Activated CD4-positive, alpha-beta memory T cell treated with anti-CD3 and anti-CD28 coated beads for 36 hours (primary cell): ENCODE measurements at regions not wholly inside any gene's neighbourhood (a gene's known extent, or its start where the extent isn't known, plus 50 kb on each side); places are given as distances from the start of the nearest gene placed in this dataset.

Experiments used
- CTCF ChIA-PET: fragments of 350-600 bp; sonication (Branson Sonifier 250); formaldehyde crosslinking; loops from one replicate; lab custom pipeline; 2021; ENCODE audit warnings: antibody characterized with exemption, inconsistent platforms; lab: Charles Lee
- POLR2A ChIA-PET: fragments of 350-600 bp; sonication (Branson Sonifier 250); formaldehyde crosslinking; loops from one replicate; lab custom pipeline; 2021; ENCODE audit warnings: antibody characterized with exemption; lab: Charles Lee
- DNase-seq: peaks from one replicate; pipeline ENCODE4 v3.0.0-alpha.2; 2020
- H3K27ac Mint-ChIP-seq: one replicate; pipeline ENCODE4 v1.8.0; 2021; ENCODE audit warnings: mixed read lengths
- H3K27me3 Mint-ChIP-seq: one replicate; pipeline ENCODE4 v1.8.0; 2021; ENCODE audit warnings: mixed read lengths
- H3K36me3 Mint-ChIP-seq: one replicate; pipeline ENCODE4 v1.8.0; 2021; ENCODE audit warnings: mixed read lengths
- H3K4me1 Mint-ChIP-seq: one replicate; pipeline ENCODE4 v1.8.0; 2021; ENCODE audit warnings: low read depth, mixed read lengths
- H3K4me3 Mint-ChIP-seq: one replicate; pipeline ENCODE4 v1.8.0; 2021; ENCODE audit warnings: mild to moderate bottlenecking, mixed read lengths
- H3K9me3 Mint-ChIP-seq: one replicate; pipeline ENCODE4 v1.8.0; 2021; ENCODE audit warnings: mixed read lengths
- intact Hi-C: fragments of 100-400 bp; cut with micrococcal nuclease; formaldehyde crosslinking; loops from one replicate; pipeline ENCODE4 v1.15.1; 2023

GRCh38 chr18:39749154-39749553, 2183.6 kb upstream of the CELF4 start:
- no peak for DNase-seq
- Mint-ChIP-seq H3K27me3 (no peaks in the 10 kb centered on the region), H3K9me3 (peaks cover 3% of the 10 kb centered on the region), H3K4me1 (no peaks in the 10 kb centered on the region), H3K4me3 (no peak overlapping the region), H3K36me3 (no peaks in the 10 kb centered on the region), H3K27ac (no peak overlapping the region)
- ChIA-PET POLR2A (no interaction called here), CTCF (no interaction called here)
- intact Hi-C loops: no loop called here

GRCh38 chr18:39748727-39749126, 2183.1 kb upstream of the CELF4 start:
- peaks cover 5% of the 10 kb centered on the region for H3K9me3 Mint-ChIP-seq
- H3K27me3 Mint-ChIP-seq: no peaks in the 10 kb centered on the region
- H3K4me1 Mint-ChIP-seq: no peaks in the 10 kb centered on the region
- CTCF ChIA-PET: no interaction called here
- no peak overlapping the region for H3K4me3 Mint-ChIP-seq
- DNase-seq: no peak
- H3K27ac Mint-ChIP-seq: no peak overlapping the region
- POLR2A ChIA-PET: no interaction called here
- intact Hi-C loops: no loop called here
- no peaks in the 10 kb centered on the region for H3K36me3 Mint-ChIP-seq

GRCh38 chr18:39746201-39746600, 2180.6 kb upstream of the CELF4 start:
- peaks cover 6% of the 10 kb centered on the region for H3K9me3 Mint-ChIP-seq
- intact Hi-C loops: no loop called here
- no peaks in the 10 kb centered on the region for H3K36me3 Mint-ChIP-seq
- CTCF ChIA-PET: no interaction called here
- no peak for DNase-seq
- no peaks in the 10 kb centered on the region for H3K4me1 Mint-ChIP-seq
- H3K27ac Mint-ChIP-seq: no peak overlapping the region
- POLR2A ChIA-PET: no interaction called here
- no peaks in the 10 kb centered on the region for H3K27me3 Mint-ChIP-seq
- no peak overlapping the region for H3K4me3 Mint-ChIP-seq

DNA sequence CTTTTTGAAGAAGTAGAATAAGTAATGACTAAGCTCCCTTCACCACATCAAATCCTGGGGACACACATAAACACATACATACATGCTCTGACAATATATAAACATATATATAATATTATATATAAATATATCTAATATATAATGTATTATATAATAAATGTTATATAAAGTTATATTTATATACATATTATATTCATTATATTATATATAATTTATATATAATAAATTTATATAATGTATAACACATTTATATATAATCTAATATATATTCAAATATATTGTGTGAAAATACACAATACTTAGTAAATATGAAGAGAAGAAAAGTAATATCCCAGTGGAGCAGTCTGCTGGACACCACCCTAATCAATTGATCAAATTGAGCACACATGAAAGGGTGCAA, 2177.9 kb upstream of the CELF4 start:
- H3K4me1 Mint-ChIP-seq: no peaks in the 10 kb centered on the region
- DNase-seq: no peak
- H3K4me3 Mint-ChIP-seq: no peak overlapping the region
- no peaks in the 10 kb centered on the region for H3K36me3 Mint-ChIP-seq
- POLR2A ChIA-PET: no interaction called here
- intact Hi-C loops: no loop called here
- H3K27ac Mint-ChIP-seq: no peak overlapping the region
- CTCF ChIA-PET: no interaction called here
- peaks cover 7% of the 10 kb centered on the region for H3K9me3 Mint-ChIP-seq
- H3K27me3 Mint-ChIP-seq: no peaks in the 10 kb centered on the region

GRCh38 chr18:39741755-39742466, 2176.3 kb upstream of the CELF4 start:
- H3K4me1 Mint-ChIP-seq: no peaks in the 10 kb centered on the region
- H3K4me3 Mint-ChIP-seq: no peak overlapping the region
- H3K27me3 Mint-ChIP-seq: no peaks in the 10 kb centered on the region
- POLR2A ChIA-PET: no interaction called here
- CTCF ChIA-PET: no interaction called here
- no peaks in the 10 kb centered on the region for H3K36me3 Mint-ChIP-seq
- no peak for DNase-seq
- intact Hi-C loops: no loop called here
- H3K9me3 Mint-ChIP-seq: peaks cover 7% of the 10 kb centered on the region
- H3K27ac Mint-ChIP-seq: no peak overlapping the region

DNA sequence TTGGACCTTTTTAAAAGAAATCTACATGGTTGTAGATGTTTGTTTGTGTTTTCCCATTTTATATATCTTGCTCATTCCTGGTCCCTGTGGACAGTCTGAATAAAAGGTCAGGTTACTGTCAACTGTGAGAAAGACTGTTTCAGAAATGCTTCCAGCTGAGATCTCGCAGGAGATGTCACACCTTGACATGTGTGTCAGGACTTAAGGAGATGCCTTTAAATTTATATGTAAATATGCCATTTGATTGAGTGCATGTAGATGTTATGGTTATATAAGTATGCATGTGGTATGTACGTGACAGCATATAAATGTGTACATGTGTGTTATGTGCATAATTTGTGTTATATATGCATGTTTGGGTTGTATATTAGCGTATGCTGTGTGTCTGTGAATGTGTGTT, 2172.3 kb upstream of the CELF4 start:
- H3K27me3 Mint-ChIP-seq: no peaks in the 10 kb centered on the region
- no peak overlapping the region for H3K4me3 Mint-ChIP-seq
- H3K27ac Mint-ChIP-seq: no peak overlapping the region
- H3K9me3 Mint-ChIP-seq: peaks cover 7% of the 10 kb centered on the region
- no peaks in the 10 kb centered on the region for H3K4me1 Mint-ChIP-seq
- ChIA-PET CTCF (no interaction called here), POLR2A (no interaction called here)
- intact Hi-C loops: no loop called here
- DNase-seq: no peak
- no peaks in the 10 kb centered on the region for H3K36me3 Mint-ChIP-seq

DNA sequence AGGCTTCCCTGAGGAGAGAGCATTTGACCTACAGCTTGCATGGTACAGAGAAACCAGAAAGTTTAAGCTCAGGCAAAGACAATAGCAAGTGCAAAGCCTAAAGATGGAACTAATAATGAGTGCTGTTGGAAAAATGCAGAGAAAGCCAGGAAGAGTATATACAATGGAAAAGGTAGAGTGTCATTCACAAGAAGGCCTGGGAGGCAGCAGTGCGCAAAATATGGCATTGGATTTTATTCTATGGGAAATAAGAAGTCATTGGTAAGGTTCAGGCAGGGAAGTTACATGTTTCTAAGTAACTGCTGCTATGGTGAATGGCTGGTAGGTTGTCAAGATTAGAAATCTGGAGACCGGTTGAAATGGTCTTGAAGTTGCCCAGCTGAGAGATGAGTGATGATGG, 2167.3 kb upstream of the CELF4 start:
- H3K27ac Mint-ChIP-seq: no peak overlapping the region
- no peak for DNase-seq
- intact Hi-C loops: no loop called here
- no peaks in the 10 kb centered on the region for H3K36me3 Mint-ChIP-seq
- H3K9me3 Mint-ChIP-seq: peaks cover 4% of the 10 kb centered on the region
- no peaks in the 10 kb centered on the region for H3K27me3 Mint-ChIP-seq
- no peak overlapping the region for H3K4me3 Mint-ChIP-seq
- H3K4me1 Mint-ChIP-seq: no peaks in the 10 kb centered on the region
- POLR2A ChIA-PET: no interaction called here
- CTCF ChIA-PET: no interaction called here

DNA sequence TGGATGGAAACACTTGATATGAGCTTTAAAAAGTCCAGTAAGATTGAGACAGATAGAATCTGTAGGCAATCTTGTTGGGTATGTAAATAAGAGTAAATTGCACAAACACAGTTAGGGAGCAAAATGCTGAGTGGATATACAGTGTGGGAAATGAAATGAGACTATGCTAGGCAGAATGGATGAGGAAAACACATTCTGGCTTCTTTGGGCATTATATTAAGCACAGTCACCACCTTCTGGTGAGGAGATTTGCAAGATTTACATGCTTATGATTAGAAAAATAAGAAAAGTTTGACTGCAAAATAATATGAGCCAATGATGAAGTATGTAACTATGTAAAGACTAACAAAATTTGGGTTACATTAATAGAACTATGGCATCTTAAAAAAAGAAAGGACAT, 2165.0 kb upstream of the CELF4 start:
- Mint-ChIP-seq H3K4me3 (no peak overlapping the region), H3K36me3 (no peaks in the 10 kb centered on the region), H3K27me3 (no peaks in the 10 kb centered on the region), H3K27ac (no peak overlapping the region), H3K4me1 (no peaks in the 10 kb centered on the region), H3K9me3 (peaks cover 6% of the 10 kb centered on the region)
- intact Hi-C loops: no loop called here
- no peak for DNase-seq
- POLR2A ChIA-PET: no interaction called here
- CTCF ChIA-PET: interaction anchor here (0.7 kb wide), 1 partner anchor 66 kb away, joined by 3 read pairs; no protein-coding TSS in a partner anchor

DNA sequence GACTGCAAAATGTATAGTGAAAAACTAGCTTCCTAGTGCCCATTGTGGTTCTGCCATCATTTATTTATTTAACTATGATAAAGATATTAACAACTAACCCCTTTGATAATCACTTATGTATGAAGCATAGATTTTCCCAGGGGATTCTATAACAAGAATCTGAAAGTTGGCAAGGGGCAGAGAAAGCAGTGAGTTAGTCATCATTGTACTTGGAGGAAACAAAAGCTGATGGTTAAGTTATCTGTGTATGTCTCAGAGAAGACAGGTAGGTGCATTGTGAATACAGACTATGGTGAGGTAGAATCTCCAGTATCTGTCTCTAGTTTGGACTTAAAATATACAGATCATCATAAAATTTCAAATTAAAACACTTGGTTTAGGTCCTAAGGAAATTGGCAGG, 2159.1 kb upstream of the CELF4 start:
- intact Hi-C loops: no loop called here
- POLR2A ChIA-PET: no interaction called here
- DNase-seq: no peak
- CTCF ChIA-PET: no interaction called here
- no peaks in the 10 kb centered on the region for H3K27me3 Mint-ChIP-seq
- H3K4me3 Mint-ChIP-seq: no peak overlapping the region
- H3K9me3 Mint-ChIP-seq: peaks cover 7% of the 10 kb centered on the region
- no peaks in the 10 kb centered on the region for H3K36me3 Mint-ChIP-seq
- H3K4me1 Mint-ChIP-seq: no peaks in the 10 kb centered on the region
- no peak overlapping the region for H3K27ac Mint-ChIP-seq

DNA sequence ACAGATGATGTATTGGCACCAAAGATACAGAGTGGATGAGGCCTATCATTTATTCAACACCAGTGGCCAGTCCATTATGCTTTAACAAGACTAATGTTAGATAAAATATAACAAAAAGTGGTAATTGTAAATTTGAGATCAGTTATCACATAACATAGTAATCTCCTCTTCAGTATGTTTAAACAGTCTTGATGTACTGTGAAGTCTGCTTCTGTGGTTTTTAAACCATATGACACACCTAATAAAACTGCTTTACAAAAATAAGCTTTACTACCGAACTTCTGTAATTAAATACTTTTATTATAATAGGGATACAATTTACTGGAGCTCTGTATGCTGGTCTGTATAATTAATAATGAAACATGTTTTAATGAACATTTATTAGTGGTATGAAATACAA, 2156.1 kb upstream of the CELF4 start:
- Mint-ChIP-seq H3K27ac (no peak overlapping the region), H3K36me3 (no peaks in the 10 kb centered on the region), H3K4me3 (no peak overlapping the region), H3K9me3 (peaks cover 10% of the 10 kb centered on the region), H3K4me1 (no peaks in the 10 kb centered on the region), H3K27me3 (no peaks in the 10 kb centered on the region)
- ChIA-PET CTCF (no interaction called here), POLR2A (no interaction called here)
- intact Hi-C loops: no loop called here
- DNase-seq: no peak

GRCh38 chr18:39713961-39714360, 2148.4 kb upstream of the CELF4 start:
- Mint-ChIP-seq H3K9me3 (peaks cover 9% of the 10 kb centered on the region), H3K27ac (no peak overlapping the region), H3K36me3 (no peaks in the 10 kb centered on the region), H3K4me1 (no peaks in the 10 kb centered on the region), H3K27me3 (no peaks in the 10 kb centered on the region), H3K4me3 (no peak overlapping the region)
- ChIA-PET POLR2A (no interaction called here), CTCF (no interaction called here)
- no peak for DNase-seq
- intact Hi-C loops: no loop called here

DNA sequence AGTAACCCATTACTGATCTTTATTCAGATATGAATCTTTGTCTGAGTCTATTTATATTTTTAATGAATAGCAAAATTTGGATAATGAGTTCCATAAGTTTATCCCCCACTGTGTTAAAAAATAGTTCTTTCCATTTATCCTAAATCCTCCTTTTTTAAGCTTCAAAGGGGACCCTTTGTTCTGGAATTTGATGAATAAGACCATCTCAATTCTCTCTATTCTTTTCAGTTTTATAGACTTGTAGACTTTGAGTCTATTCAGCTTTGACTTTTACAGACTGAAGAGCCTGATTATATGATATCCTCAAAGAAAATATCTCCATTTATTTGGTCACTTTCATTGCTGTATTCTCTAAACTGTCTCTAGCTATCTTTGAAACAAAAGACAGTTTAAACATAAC, 2146.1 kb upstream of the CELF4 start:
- Mint-ChIP-seq H3K4me1 (no peaks in the 10 kb centered on the region), H3K36me3 (no peaks in the 10 kb centered on the region), H3K27me3 (no peaks in the 10 kb centered on the region), H3K9me3 (peaks cover 7% of the 10 kb centered on the region), H3K4me3 (no peak overlapping the region), H3K27ac (no peak overlapping the region)
- no peak for DNase-seq
- ChIA-PET POLR2A (no interaction called here), CTCF (no interaction called here)
- intact Hi-C loops: no loop called here

GRCh38 chr18:39705362-39705761, 2139.8 kb upstream of the CELF4 start:
- H3K4me3 Mint-ChIP-seq: no peak overlapping the region
- peaks cover 2% of the 10 kb centered on the region for H3K9me3 Mint-ChIP-seq
- no peaks in the 10 kb centered on the region for H3K27me3 Mint-ChIP-seq
- intact Hi-C loops: no loop called here
- ChIA-PET CTCF (no interaction called here), POLR2A (no interaction called here)
- no peak overlapping the region for H3K27ac Mint-ChIP-seq
- DNase-seq: no peak
- no peaks in the 10 kb centered on the region for H3K4me1 Mint-ChIP-seq
- H3K36me3 Mint-ChIP-seq: no peaks in the 10 kb centered on the region
